ENCODE measurements at regions not wholly inside any gene's neighbourhood (a gene's known extent, or its start where the extent isn't known, plus 50 kb on each side); places are given as distances from the start of the nearest gene placed in this dataset.

GRCh38 chr3:76879959-76880358, 159.9 kb upstream of the ROBO2 start:
- TF ChIP-seq CTCF (IDR thresholded peaks at IDR 0.05; ENCODE audit: insufficient read depth, low read length): no peak
- TF ChIP-seq REST (IDR thresholded peaks at IDR 0.05; ENCODE audit: insufficient replicate concordance, low read depth): no peak
- no peak for TF ChIP-seq POLR2AphosphoS5 (IDR thresholded peaks at IDR 0.05; ENCODE audit: low read depth)
- no peak for TF ChIP-seq SPI1 (IDR thresholded peaks at IDR 0.05; ENCODE audit: borderline replicate concordance, low read depth)

Measured in HL-60 (cell line).